Left kidney (tissue), 1 donor: ENCODE measurements at regions not wholly inside any gene's neighbourhood (a gene's known extent, or its start where the extent isn't known, plus 50 kb on each side); places are given as distances from the start of the nearest gene placed in this dataset.
"Not testable (repeated sequence)": the region's sequence is repeated elsewhere in the genome, so short reads cannot be mapped to it uniquely, and the experiment has no call there.

Source experiments
- DNase-seq: peaks from one replicate; pipeline ENCODE4 v3.0.0-alpha.2; 2013

DNA sequence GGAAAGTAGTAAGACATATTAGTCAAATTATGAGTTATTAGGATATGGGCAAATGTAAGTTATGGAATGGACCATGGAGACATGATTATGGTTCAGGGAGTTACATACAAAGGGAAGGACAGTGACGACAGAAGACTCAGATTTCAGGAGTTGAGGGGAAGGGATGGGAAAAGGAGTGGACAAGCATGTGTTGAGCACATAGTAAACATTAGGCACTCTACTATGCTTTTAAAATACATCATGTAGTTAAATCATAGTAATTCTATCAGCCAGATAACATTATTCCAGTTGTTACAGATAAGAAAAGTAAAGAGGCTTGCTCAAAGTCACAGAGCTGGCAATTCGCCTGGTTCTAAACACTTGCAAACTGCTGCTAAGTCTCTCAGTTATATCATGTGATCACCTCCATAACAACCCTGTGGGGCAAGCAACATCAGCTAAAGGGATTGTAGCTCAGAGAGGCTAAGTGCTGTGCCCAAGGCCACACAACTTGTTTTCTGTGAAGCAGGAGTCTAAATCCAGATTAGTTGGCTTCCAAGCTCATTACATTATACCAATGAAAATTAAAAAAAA, 115.2 kb upstream of the MDFIC start:
- DNase-seq, result no peak

DNA sequence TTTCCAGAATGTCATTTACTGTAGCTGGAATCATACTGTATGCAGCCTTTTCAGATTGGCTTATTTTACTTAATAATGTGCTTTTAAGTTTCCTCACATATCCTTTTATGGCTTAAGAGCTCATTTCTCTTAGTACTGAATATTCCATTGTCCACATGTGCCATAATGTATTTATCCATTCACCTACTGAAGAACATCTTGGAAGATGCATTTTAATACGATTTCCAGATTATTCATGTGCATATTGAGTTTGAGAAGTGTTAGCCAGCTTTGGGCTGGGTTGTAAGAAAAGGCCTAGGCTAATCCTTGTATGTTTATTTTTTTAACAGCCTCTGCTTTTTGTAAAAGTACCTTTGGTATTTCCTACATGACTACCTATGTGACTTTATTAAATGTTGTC, 109.3 kb upstream of the MDFIC start:
- DNase-seq, result no peak

- DNase-seq, result no peak
Observed at GRCh38 chr7:114813624-114814023, 108.3 kb upstream of the MDFIC start.

GRCh38 chr7:114817036-114817435, 104.9 kb upstream of the MDFIC start:
- not testable (repeated sequence) for DNase-seq

- DNase-seq, result no peak
Observed at GRCh38 chr7:114818501-114818900, 103.4 kb upstream of the MDFIC start.

DNA sequence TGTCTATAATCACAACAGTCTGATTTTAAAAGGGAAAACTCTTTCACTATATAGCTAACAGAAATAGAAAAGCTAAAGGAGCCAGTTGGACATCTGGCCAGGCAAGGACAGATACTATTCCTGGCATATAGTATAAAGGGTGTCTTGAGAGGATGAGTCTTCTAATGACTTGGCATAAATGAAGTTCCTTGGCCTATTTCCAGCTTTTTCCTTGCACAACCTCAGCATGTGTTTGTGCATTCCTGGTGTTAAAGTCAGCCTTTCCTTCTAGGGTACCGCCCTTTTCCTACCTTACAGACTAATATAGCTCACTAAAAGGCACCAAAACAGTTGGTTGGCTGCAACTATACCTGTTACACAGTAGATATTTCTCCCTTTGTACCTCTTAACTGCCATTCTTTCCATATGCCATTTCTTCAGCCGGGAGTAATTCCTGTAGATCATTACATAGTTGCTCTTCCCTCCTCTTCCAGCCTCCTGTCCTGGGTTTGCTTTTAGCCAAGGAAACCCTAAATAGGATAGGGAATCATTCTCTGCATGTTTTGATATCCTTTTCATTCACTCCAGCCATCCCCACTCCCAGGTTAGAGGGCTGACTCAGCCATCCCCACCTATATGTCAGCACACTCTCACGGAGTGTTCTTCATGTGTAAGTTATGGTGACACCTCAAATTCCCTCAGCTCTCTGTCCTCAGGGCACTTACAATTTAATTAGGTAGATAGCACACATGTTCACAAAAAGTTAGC, 102.1 kb upstream of the MDFIC start:
- no peak for DNase-seq

- DNase-seq, result no peak
Observed at GRCh38 chr7:114821030-114821900, 100.6 kb upstream of the MDFIC start.

GRCh38 chr7:114822131-114822530, 99.8 kb upstream of the MDFIC start:
- DNase-seq, result no peak

GRCh38 chr7:114822844-114823243, 99.0 kb upstream of the MDFIC start:
- DNase-seq, result no peak

GRCh38 chr7:114823290-114823689, 98.6 kb upstream of the MDFIC start:
- no peak for DNase-seq

- no peak for DNase-seq
Observed at GRCh38 chr7:114825423-114825951, 96.4 kb upstream of the MDFIC start.

- DNase-seq, result no peak
Observed at GRCh38 chr7:114830952-114831351, 90.9 kb upstream of the MDFIC start.

DNA sequence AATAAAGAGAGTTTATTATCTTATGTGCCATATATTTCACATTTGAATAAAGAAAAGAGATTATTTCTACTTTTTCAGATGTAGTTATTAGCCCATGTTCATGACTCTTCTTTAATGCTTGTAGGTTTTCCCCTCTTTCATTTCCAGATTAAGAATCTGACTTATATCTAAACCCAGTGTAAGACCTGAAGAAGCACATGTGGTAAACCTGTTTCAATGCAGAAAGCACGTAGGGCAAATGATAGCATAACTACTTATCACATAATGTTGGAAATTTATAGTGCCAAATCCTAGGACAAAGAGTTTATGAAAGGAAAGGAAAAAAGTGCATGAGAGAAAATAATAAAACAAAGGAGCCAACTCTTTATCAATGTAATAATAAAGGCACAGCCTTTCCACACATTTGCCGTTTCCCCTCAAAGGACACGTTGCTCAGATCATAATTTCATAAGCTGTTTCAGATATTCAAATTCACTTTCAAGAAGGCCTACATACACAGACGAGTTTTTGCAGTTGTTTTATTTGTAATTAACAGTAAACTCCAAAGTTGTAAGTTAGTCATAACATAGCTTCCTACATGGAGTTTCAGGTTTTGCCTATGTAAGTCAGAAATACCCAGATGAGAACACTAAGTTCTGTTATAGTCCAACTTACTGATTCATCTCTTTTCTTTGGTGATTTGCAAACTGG, 88.8 kb upstream of the MDFIC start:
- no peak for DNase-seq

GRCh38 chr7:114835303-114835702, 86.6 kb upstream of the MDFIC start:
- no peak for DNase-seq

DNA sequence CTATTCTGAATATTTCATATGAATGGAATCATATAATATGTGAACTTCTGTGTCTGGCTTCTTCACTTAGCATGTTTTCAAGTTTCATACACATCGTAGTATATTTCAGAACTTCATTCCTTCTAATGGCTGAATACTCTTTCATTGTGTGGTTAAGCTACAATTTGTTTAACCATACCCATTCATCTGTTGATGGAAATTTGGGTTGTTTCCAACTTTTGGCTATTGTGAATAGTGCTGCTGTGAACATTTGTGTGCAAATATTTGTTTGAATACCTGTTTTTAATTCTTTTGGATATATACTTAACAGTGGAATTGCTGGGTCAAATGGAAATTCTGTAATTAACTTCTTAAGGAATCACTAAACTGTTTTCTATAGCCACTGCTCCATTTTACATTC, 86.0 kb upstream of the MDFIC start:
- DNase-seq, result no peak

- no peak for DNase-seq
Observed at GRCh38 chr7:114842551-114843065, 79.3 kb upstream of the MDFIC start.

- DNase-seq, result no peak
Observed at GRCh38 chr7:114843102-114843501, 78.8 kb upstream of the MDFIC start.

GRCh38 chr7:114851406-114852061, 70.4 kb upstream of the MDFIC start:
- DNase-seq, result no peak

DNA sequence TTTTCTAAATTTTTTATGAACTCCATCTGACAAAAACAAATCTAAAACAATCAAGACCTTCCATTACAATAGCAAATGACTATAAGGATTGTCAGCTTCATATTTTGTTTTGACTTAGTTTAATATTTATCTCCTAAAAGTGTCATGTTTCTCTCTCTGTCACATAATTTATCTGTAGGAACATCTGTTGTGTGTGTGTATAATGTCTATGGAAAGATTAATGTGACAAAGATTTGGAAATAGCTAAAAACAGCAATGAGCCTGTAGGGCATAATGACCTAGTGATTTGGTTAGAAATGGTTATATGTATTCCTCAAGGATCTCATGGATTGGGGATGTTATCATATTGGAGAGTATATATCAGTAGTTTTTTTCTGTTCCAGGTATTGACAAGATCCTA, 69.6 kb upstream of the MDFIC start:
- DNase-seq, result no peak

DNA sequence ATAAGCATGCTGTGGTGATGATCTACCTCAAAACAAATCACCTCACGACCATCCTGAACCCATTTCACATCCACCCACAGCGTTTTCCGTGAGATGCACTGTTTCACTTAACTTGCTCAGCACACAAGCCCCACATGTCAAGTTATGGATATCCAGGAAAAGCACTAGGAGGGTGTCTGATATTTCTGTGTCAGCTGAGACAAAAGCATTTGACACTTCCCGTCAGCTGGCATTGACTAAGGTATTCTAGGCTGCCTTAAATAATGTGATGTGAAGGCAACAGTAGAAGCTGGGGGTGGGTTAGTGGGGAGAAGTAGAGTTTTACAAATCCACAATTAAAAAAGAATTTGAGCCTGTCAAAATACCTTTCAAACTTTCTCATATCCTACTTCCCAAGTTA, 68.7 kb upstream of the MDFIC start:
- DNase-seq, result no peak

DNA sequence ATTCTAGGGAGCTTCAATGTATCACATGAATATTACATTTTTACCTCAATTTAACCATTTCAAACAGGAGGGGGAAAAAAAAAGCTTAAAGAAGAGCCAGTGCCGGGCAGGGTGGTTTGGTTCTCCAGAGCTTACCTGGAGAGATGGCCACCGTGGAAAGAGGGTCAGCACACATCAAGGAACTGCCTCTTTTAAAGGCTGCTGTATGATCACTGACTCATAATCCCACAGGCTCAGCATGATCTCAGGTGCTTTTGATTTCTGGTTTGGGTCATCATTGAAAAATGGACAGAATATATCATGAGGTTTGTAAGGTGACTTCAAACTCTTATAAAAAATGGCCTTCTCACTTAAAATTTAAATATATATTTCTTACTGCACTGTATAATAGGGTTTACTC, 67.5 kb upstream of the MDFIC start:
- no peak for DNase-seq

GRCh38 chr7:114856625-114857024, 65.3 kb upstream of the MDFIC start:
- DNase-seq, result peak; percentile 7
